GM18858 (cell line): ENCODE measurements at regions not wholly inside any gene's neighbourhood (a gene's known extent, or its start where the extent isn't known, plus 50 kb on each side); places are given as distances from the start of the nearest gene placed in this dataset.
"Not testable (repeated sequence)": the region's sequence is repeated elsewhere in the genome, so short reads cannot be mapped to it uniquely, and the experiment has no call there.

Source experiments
- ATAC-seq: cut with Tn5 transposase; IDR thresholded peaks from one replicate; pipeline ENCODE4 v1.9.1; 2021; ENCODE audit not compliant: unreplicated experiment

- ATAC-seq: no peak
Observed at GRCh38 chr14:30214461-30215090, 286.9 kb upstream of the PRKD1 start.

- no peak for ATAC-seq
Observed at GRCh38 chr14:30218907-30219306, 291.3 kb upstream of the PRKD1 start.

- no peak for ATAC-seq
Observed at GRCh38 chr14:30221546-30221945, 293.9 kb upstream of the PRKD1 start.

- ATAC-seq: no peak
Observed at GRCh38 chr14:30223385-30223785, 295.7 kb upstream of the PRKD1 start.

GRCh38 chr14:30223966-30224365 lies 296.3 kb upstream of the PRKD1 start:
- ATAC-seq: no peak

GRCh38 chr14:30225176-30225575 lies 297.5 kb upstream of the PRKD1 start:
- ATAC-seq: no peak

GRCh38 chr14:30227436-30227835 lies 299.8 kb upstream of the PRKD1 start:
- no peak for ATAC-seq

- no peak for ATAC-seq
Observed at GRCh38 chr14:30227876-30228275, 300.2 kb upstream of the PRKD1 start.

GRCh38 chr14:30230719-30231118 lies 303.1 kb upstream of the PRKD1 start:
- no peak for ATAC-seq

GRCh38 chr14:30234966-30235365 lies 307.3 kb upstream of the PRKD1 start:
- ATAC-seq: no peak

GRCh38 chr14:30235485-30235884 lies 307.8 kb upstream of the PRKD1 start:
- no peak for ATAC-seq

- no peak for ATAC-seq
Observed at GRCh38 chr14:30238936-30239335, 311.3 kb upstream of the PRKD1 start.

- no peak for ATAC-seq
Observed at GRCh38 chr14:30240018-30240417, 312.4 kb upstream of the PRKD1 start.

GRCh38 chr14:30240685-30241084 lies 313.0 kb upstream of the PRKD1 start:
- ATAC-seq: no peak

GRCh38 chr14:30242744-30243143 lies 315.1 kb upstream of the PRKD1 start:
- ATAC-seq: no peak

GRCh38 chr14:30243207-30243606 lies 315.6 kb upstream of the PRKD1 start:
- no peak for ATAC-seq

- no peak for ATAC-seq
Observed at GRCh38 chr14:30243805-30244204, 315.2 kb upstream of the G2E3 start.

- not testable (repeated sequence) for ATAC-seq
Observed at GRCh38 chr14:30244348-30244747, 314.6 kb upstream of the G2E3 start.

GRCh38 chr14:30251017-30251416 lies 307.9 kb upstream of the G2E3 start:
- ATAC-seq: no peak

- ATAC-seq: no peak
Observed at GRCh38 chr14:30251557-30252100, 307.3 kb upstream of the G2E3 start.

GRCh38 chr14:30252151-30252550 lies 306.8 kb upstream of the G2E3 start:
- no peak for ATAC-seq

- ATAC-seq: no peak
Observed at GRCh38 chr14:30252783-30253674, 305.9 kb upstream of the G2E3 start.
